ENCODE measurements at regions not wholly inside any gene's neighbourhood (a gene's known extent, or its start where the extent isn't known, plus 50 kb on each side); places are given as distances from the start of the nearest gene placed in this dataset.
A peak's percentile ranks its signal among the peaks of the same experiment; 100 is the strongest.
"Not testable (repeated sequence)": the region's sequence is repeated elsewhere in the genome, so short reads cannot be mapped to it uniquely, and the experiment has no call there.

GRCh38 chr3:87654184-87654583 lies 377.8 kb upstream of the POU1F1 start:
- ChIA-PET POLR2A (no interaction called here), CTCF (no interaction called here)
- no peaks in the 10 kb centered on the region for H3K4me1 ChIP-seq (ENCODE audit: control insufficient read depth, insufficient read depth, low read length)
- H3K4me3 ChIP-seq (ENCODE audit: low read depth, low read length) = no peak overlapping the region
- no peak for TF ChIP-seq ZNF692 (tag by site-specific recombination; IDR thresholded peaks at IDR 0.05)
- no peak for TF ChIP-seq ZNF354C (tag by site-specific recombination; IDR thresholded peaks at IDR 0.05; ENCODE audit: borderline replicate concordance, low read depth)
- no peak for TF ChIP-seq MYNN (tag by site-specific recombination; IDR thresholded peaks at IDR 0.05; ENCODE audit: borderline replicate concordance)
- no peaks in the 10 kb centered on the region for H3K36me3 ChIP-seq (ENCODE audit: control insufficient read depth in 2 of 2, insufficient read depth in 1 of 2, low read length in 2 of 2)
- no peak overlapping the region for H3K27ac ChIP-seq (ENCODE audit: extremely low read depth, low read depth, low read length)
- H3K9me3 ChIP-seq (ENCODE audit: control insufficient read depth, insufficient read depth, low read depth, low read length) = no peaks in the 10 kb centered on the region

- POLR2A ChIA-PET; H3K4me3 ChIP-seq (ENCODE audit: low read depth, low read length): not testable (repeated sequence)
These were observed 376.8 kb upstream of the POU1F1 start for GRCh38 chr3:87653138-87653537.

GRCh38 chr3:87634426-87634825 lies 358.0 kb upstream of the POU1F1 start:
- H3K36me3 ChIP-seq (ENCODE audit: control insufficient read depth in 2 of 2, insufficient read depth in 1 of 2, low read length in 2 of 2) = no peaks in the 10 kb centered on the region
- ChIA-PET CTCF (no interaction called here), POLR2A (no interaction called here)

More at GRCh38 chr3:87653138-87653537, 376.8 kb upstream of the POU1F1 start:
- H3K27ac ChIP-seq (ENCODE audit: extremely low read depth, low read depth, low read length); H3K36me3 ChIP-seq (ENCODE audit: control insufficient read depth in 2 of 2, insufficient read depth in 1 of 2, low read length in 2 of 2); CTCF ChIA-PET; H3K9me3 ChIP-seq (ENCODE audit: control insufficient read depth, insufficient read depth, low read depth, low read length); H3K4me1 ChIP-seq (ENCODE audit: control insufficient read depth, insufficient read depth, low read length): not testable (repeated sequence)

GRCh38 chr3:87627316-87627715 lies 350.9 kb upstream of the POU1F1 start:
- Histone ChIP-seq H3K4me3 (ENCODE audit: low read depth, low read length) (no peak overlapping the region), H3K27ac (ENCODE audit: extremely low read depth, low read depth, low read length) (no peak overlapping the region), H3K9me3 (ENCODE audit: control insufficient read depth, insufficient read depth, low read depth, low read length) (no peaks in the 10 kb centered on the region), H3K36me3 (ENCODE audit: control insufficient read depth in 2 of 2, insufficient read depth in 1 of 2, low read length in 2 of 2) (no peaks in the 10 kb centered on the region), H3K4me1 (ENCODE audit: control insufficient read depth, insufficient read depth, low read length) (no peaks in the 10 kb centered on the region)
- TF ChIP-seq PRDM4 (tag by site-specific recombination; IDR thresholded peaks at IDR 0.05) (no peak), ZBTB6 (tag by site-specific recombination; IDR thresholded peaks at IDR 0.05) (no peak), ZNF555 (tag by site-specific recombination; conservative IDR thresholded peaks at IDR 0.05) (no peak), ZNF221 (tag by site-specific recombination; IDR thresholded peaks at IDR 0.05; ENCODE audit: borderline replicate concordance) (no peak), ZBTB48 (tag by site-specific recombination; IDR thresholded peaks at IDR 0.05) (no peak), ZFP3 (tag by site-specific recombination; IDR thresholded peaks at IDR 0.05; ENCODE audit: low read depth) (no peak), ZNF223 (tag by site-specific recombination; IDR thresholded peaks at IDR 0.05) (no peak), ZNF16 (tag by site-specific recombination; IDR thresholded peaks at IDR 0.05; ENCODE audit: low read depth) (no peak), SP7 (tag by site-specific recombination; IDR thresholded peaks at IDR 0.05) (no peak), ZNF544 (tag by site-specific recombination; IDR thresholded peaks at IDR 0.05) (no peak), ZNF148 (tag by site-specific recombination; IDR thresholded peaks at IDR 0.05; ENCODE audit: borderline replicate concordance) (no peak), KLF10 (tag by site-specific recombination; IDR thresholded peaks at IDR 0.05) (no peak), ZNF561 (tag by site-specific recombination; IDR thresholded peaks at IDR 0.05; ENCODE audit: borderline replicate concordance) (no peak), ZNF76 (tag by site-specific recombination; IDR thresholded peaks at IDR 0.05; ENCODE audit: borderline replicate concordance, low read depth) (no peak)
- ChIA-PET POLR2A (no interaction called here), CTCF (no interaction called here)

More at GRCh38 chr3:87634426-87634825, 358.0 kb upstream of the POU1F1 start:
- Histone ChIP-seq H3K27ac (ENCODE audit: extremely low read depth, low read depth, low read length) (no peak overlapping the region), H3K4me3 (ENCODE audit: low read depth, low read length) (no peak overlapping the region), H3K4me1 (ENCODE audit: control insufficient read depth, insufficient read depth, low read length) (no peaks in the 10 kb centered on the region), H3K9me3 (ENCODE audit: control insufficient read depth, insufficient read depth, low read depth, low read length) (no peaks in the 10 kb centered on the region)
- TF ChIP-seq ZNF239 (tag by site-specific recombination; IDR thresholded peaks at IDR 0.05) (no peak), ATF2 (tag by site-specific recombination; IDR thresholded peaks at IDR 0.05; ENCODE audit: low read depth) (peak; percentile 61; the same call in 1 of the 2 replicates)

Data from HEK293 (cell line).